HG03575 (cell line): ENCODE measurements at regions not wholly inside any gene's neighbourhood (a gene's known extent, or its start where the extent isn't known, plus 50 kb on each side); places are given as distances from the start of the nearest gene placed in this dataset.

Experiments used
- ATAC-seq: cut with Tn5 transposase; IDR thresholded peaks from one replicate; pipeline ENCODE4 v1.9.1; 2021; ENCODE audit not compliant: unreplicated experiment, insufficient number of reproducible peaks, low FRiP score; ENCODE audit errors: extremely low read depth

DNA sequence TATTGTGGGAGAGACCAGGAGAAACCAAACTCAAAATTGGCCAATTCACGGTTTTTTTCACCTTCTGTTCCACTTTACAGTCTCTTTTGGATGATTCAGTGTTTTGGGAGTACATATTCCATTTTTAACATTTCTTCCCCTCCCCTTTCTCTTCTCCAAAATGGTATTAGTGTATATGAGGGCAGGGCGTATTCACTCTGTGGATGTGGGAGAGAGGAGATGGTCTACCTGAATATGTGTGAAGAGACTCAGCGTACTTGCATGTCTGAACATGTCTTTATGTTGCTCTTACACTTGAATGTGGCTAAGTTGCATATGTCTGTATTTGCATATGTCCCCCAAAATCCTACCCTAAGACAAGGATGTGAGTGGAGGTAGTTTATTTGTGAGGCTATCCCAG is 291.0 kb upstream of the PPP2R3A start:
- no peak for ATAC-seq

DNA sequence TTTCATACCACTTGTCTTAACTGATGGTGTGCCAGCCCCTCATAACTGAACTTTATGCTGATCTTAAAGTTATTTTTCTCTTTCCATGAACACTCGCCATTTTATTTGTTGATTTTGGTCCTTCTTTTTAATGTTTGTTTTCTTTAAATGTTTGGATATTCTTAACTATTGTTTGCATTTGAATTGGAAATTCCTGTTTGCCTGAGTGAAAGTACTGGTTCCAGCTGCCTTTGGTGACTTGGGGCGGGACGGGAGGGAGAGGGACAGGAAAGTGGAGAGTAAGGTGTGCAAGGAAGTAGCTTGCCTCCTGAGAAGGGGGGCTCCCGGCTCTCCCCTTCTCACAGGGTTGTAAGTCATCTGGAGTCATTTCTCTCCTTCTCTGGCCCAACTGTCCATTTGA is 287.1 kb upstream of the PPP2R3A start:
- ATAC-seq = no peak

DNA sequence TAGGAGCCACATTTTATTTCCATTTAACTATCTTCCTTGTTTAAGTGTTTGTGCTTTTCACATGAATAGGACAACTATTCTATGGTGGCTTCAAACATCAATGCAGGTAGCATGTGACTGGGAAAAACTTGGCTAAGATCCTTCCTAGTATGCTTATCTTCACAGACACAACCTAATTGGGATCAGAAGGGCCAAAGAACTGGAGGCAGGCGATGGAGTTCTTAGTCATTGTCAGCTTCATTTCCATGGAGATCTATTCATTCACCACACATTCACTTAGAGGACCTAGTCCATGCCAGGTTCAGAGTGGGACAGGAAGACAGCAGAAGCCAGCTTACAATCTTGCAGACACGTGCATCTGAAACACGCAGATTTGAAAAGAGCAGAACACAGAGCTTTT is 277.5 kb upstream of the PPP2R3A start:
- no peak for ATAC-seq

DNA sequence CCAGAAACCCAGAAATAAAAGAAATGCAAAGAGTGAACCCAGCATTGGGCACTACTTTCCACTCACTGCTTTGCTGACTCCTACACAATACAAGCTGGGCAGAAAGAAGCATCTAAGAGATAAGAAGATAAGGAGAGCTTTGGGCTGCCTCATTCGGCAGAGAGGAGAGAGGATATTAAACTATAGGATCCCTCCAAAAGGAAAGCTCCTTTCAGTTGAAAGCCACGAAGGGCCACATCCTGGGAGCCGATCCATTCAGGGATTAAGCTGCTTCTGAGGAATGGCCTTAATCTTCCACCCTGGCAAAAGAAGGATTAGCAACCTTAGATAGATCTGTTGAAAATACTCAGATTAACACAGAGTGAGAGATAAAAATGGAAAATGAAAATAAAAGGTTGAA is 274.9 kb upstream of the PPP2R3A start:
- no peak for ATAC-seq

DNA sequence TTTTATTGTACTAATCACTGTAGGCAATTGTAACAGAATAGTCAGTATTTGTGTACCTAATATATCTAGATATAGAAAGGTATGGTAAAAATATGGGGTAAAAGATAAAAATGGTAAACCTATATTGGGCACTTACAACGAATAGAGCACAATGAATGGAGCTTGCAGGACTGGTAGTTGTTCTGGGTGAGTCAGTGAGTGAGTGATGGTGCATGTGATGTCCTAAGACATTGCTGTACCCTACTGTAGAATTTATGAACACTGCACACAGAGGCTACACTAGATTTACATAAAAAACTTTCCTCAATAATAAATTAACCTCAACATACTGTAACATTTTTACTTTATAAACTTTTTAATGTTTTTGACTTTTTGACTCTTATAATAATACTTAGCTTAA is 274.3 kb upstream of the PPP2R3A start:
- ATAC-seq = no peak

DNA sequence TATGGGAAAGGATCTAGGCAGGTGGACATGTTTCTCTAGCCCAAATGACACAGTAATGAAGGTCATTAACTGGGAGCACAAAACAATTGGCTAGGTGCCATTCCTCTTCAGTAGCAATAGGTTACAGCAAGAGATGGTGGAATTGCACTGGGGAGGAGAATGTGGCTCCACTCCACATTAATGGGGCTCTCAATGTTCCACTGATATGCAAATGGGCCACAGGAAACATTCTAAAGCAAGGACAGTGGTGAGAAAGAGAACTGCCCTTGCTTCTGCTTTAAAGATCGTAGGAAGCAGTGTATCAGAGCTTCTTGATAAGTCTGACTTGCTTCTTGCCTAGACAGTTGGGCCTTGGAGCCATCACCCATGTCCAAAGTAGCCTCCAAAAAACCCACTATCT is 271.4 kb upstream of the PPP2R3A start:
- ATAC-seq = no peak

DNA sequence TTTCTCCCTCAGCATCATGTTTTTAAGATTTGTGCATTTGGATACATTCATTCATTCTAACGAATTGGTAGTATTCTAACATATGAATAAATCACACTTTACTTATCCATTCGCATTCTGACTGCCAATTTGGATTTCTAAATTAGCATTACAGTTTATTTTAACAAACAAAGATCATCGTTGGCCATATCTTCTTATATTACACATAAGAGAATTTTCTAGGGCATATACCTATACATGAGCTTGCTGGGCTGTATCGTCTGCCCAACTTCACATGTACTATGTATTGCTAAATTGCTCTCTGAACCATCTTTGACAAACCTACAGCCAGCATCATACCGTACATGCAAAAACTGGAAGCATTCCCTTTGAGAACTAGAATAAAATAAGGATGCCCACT is 265.8 kb upstream of the PPP2R3A start:
- no peak for ATAC-seq

DNA sequence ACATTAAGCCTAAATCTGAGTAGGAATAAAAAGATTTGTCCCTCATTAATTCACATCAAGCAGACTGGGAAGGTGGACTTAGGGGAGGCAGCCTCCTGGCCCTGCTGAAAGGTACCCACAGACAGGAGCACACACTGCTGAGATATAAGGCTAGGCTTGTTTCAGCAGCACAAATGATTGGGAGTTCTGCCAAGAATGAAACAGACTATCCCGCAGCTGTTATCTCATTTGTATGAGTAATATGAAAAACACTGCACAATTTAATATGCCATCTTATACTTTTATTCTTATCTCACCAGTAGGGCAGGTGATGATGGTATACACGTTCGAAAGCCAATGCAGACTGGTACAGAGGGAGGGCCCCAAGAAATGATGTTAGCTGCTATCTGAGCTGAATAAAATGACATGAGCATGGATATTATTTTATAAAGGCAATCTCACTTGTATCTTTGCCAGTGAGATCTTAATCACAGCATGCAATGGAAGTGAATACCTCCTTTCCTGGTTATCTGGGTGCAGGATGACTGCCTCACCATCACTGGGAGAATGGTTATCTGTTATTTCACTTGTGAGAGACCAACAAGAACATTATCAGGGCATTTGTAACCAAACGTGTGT is 258.7 kb upstream of the PPP2R3A start:
- no peak for ATAC-seq

DNA sequence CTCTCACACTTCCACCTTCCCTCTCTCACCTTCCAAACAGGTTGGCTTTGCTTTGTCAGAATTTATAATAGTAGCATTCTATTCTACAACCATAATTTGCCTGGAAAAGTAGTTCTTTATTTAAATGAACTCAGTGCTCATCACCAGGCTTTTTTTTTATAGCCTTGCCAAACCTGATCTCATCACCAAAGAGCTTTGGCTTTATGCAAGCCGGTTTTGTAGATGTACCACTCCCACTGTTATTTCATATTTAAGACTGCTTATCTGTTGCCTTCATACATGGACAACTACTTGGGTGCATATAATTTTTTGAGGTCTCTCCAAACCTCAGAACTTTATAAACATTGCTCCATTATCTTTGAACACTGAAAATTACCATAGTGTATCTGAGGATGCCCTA is 246.1 kb upstream of the PPP2R3A start:
- ATAC-seq = no peak

DNA sequence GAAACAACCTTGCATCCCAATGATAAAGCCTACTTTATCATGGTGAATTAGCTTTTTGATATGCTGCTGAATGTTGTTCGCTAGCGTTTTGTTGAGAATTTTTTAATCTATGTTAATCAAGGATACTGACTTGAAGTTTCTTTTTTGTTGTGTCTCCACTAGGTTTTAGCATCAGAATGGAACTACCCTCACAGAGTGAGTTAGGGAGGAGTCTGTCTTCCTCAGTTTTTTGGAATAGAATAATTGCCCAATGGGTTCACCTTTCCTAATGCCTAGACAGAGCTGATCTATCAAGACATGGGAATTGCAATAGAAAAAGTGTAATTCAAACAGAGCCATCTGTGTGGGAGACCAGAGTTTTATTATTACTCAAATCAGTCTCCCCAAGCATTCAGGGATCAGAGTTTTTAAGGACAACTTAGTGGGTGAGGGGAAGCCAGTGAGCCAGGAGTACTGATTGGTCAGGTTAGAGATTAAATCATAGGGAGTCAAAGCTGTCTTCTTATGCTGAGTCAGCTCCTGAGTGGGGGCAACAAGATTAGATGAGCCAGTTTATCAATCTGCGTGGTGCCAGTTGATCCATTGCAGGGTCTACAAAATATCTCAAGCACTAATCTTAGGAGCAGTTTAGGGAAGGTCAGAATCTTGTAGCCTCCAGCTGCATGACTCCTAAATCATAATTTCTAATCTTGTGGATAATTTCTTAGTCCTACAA is 237.4 kb upstream of the PPP2R3A start:
- ATAC-seq = no peak

DNA sequence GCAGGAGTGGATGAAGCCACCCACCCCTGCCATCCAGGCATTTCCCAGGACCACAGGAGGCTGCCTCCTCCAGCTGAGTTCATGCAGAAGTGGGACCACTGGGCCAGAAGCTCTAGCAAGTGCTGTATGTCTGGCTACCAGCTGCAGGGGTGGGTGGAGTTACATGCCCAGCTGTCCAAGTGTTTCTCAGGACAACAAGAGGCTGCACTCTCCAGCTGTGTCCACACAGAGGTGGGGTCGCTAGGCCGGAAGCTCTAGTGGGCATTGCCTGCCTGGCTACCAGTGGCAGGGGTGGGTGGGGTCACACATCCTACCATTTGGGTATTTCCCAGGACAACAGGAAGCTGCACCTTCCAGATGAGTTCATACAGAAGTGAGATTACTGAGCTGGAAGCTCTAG is 234.0 kb upstream of the PPP2R3A start:
- no peak for ATAC-seq

DNA sequence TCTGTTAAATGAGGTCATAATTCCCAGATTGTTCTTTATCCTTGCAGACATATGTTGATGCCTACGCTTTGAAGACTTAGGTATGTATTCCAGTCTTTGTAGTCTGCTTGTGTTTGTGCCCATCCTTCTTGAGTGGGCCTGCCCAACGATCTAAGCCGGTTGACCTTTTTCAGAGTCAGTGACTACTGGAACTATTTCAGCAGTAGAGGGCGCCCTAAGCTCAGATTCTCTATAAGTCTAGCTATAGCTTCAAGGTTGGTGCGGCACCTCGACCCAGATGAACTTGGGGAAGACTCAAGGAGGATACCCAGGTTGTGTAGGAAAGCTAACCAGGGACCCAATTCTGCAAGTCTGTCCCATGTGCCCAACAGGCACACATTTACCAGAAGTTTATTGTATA is 228.8 kb upstream of the PPP2R3A start:
- ATAC-seq = no peak

DNA sequence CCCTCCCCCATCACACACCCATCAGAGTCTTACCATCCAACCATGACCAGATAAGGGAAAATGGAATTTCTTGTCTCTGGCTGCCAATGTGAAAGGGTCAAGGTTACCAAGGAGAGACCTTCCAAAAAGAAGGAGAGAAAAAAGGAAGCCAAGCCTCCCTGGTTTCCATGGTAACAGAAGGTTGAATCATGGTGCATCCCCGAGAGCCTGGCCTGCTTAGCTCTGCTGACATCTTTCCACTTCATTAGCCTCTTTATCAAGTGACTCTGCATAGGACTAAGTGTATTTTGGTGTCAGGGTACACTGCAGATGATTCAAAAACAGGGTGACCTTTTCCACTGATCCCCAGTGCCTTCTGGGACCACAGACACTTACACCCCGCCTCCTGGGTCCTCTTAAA is 225.7 kb upstream of the PPP2R3A start:
- ATAC-seq = no peak

DNA sequence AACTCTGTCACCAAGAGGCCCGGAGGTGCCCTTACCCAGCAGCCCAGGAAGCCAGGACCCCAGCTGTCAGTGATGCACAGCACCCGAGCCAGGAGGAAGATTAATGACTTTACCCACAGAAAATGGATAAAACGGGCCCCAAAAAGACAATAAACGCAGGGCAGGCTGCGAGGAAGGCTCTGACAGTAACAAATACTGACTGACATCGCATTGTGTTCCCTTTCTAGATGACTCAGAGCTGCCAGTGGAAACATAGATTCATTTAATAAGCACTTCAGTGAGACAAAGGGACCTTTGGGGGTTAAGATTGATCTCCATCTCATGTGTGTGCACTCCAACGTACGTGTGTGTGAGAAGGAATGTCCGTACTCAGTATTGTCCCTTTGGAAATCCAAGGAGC is 225.3 kb upstream of the PPP2R3A start:
- no peak for ATAC-seq

DNA sequence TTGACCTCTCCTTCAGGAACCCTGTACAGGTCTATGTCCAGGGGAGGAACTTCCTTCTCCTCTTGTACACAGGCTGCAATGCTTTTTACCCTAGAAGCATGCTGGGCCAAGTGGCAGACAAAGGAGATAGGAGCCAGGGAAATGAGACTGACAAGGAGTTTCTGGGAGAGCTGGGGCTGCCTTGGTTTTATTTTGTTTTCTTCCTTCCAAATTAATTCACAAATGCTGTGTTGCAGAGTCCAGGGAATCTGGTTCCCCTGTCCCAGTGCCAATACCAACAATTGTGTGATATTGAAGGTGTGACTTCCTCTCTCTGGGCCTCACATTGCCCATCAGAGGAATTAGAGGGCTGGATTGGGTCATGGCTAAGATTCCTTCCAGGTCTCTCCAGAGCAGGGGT is 224.8 kb upstream of the PPP2R3A start:
- ATAC-seq = no peak

DNA sequence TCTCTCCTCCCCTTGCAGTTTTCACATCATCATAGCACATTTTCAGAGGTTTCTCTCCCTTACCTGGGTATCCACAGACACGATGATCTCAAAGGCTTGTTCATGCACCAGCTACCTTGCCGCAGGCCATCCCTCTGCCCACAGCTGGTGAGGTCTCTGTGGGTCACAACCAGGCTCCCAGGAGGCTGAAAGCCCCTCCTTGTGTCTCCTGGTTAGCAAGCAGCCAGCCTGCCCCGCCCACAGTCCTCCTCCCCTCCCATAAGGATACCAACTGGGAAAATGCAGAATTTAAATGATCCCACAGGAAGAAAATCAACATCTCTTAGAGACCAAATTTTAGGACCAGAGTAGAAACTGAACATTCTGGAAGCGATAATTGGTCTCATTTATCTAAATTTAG is 213.5 kb upstream of the PPP2R3A start:
- no peak for ATAC-seq

DNA sequence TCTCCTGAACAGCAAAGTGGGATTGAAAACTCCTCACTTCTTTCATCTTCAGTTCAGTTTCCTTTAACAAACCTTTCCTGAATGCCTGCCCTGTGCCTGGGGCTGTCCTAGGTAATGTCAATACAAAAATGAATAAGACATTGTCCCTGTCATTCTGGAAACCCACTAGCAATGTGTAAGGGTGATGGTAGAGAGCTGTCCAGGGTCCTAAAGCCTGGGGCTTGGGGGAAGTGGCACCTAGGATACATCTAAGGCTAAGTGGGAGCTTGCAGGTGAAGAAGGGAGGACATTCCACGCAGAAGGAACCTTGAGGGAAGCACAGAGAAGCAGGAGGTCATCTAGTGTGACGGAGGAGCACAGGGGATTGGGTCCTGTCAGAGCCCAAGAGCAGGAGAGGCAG is 212.7 kb upstream of the PPP2R3A start:
- no peak for ATAC-seq

DNA sequence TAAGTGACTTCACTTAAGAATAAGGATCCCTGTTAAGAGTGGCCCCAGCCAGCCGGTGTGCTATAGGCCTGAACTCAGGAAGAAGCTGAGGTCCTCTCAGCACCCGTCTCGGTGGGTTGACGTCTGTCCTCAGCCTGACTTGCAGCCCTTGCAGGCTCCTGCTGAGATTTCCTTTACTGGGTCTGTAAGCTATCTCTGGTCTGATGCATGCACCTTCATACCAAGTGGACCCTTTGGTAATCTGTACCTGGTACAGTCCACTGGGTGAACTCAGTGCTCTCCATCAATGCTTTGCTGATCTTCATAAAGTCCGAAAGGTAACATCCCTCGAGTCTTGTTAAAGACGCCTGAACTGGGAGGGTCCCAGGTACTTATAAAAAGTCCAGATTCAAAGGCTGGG is 212.0 kb upstream of the PPP2R3A start:
- ATAC-seq = no peak

DNA sequence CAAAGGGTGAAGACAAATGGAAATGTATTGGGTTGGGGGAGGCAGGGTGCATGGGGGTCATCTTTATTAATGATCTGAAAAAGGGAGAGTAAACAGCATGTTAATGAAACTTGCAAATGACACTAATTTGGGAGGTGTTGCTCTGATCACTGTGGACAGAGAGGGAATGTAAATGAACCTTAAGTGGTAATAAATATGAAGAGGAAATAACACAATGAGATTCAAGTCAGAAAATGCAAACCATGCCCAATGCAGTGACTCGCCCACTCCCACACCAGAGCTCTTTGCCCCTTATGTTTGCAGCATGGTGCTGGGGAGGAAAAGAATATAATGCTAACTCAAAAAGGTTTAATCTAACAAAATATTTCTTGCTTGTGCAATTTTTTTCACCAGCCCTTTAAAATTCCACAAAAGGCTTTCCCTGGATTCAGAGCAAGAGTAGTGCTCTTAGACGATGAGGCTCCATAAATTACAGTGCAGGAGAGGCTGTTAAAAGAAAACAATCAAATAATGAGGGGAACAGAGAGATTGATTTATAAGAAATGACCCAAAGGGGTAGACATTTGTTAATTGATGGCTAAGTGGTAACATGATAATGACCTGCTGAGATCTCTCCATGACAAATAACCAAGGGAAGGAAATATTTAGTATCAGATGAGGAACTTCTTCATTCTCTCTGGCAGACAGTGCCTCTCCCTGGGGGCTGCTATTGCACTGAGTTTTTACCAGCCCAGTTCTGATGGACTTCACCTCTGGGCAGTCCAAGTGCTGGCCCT is 210.0 kb upstream of the PPP2R3A start:
- no peak for ATAC-seq

DNA sequence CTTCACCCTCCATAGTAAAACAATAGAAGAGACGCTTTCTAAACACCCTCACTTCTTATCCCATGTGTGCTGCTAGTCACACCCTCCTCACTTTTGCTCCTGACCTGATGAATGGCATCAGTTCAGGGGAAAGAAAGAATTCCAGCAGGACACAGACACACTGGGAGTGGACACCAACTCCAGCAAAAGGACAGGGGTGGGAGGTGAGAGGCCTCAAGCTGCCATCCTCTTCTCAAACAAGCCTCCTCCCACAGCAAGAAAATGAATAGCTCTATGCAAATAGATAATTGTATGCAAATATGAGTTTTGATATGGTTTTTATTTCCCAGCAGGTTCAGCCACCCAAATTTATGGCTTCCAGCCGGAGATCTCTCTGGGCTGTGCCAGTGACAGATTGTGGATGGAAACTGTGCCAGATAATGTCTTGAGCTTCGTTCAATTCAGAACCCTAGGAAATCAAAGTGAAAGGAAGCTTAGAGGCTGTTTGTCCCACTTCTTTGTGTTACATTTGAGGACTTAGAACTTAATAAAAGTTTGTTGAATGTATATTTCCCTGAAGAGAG is 209.3 kb upstream of the PPP2R3A start:
- no peak for ATAC-seq
